HUES6 (cell line): ENCODE measurements at regions not wholly inside any gene's neighbourhood (a gene's known extent, or its start where the extent isn't known, plus 50 kb on each side); places are given as distances from the start of the nearest gene placed in this dataset.

Experiments
- H3K27ac ChIP-seq: 2 replicates; pipeline ENCODE4 v1.7.0; 2013; ENCODE audit warnings: low read depth, mild to moderate bottlenecking, low read length, inconsistent platforms
- H3K27me3 ChIP-seq: 2 replicates; pipeline ENCODE4 v1.6.1; 2013; ENCODE audit warnings: low read length; ENCODE audit not compliant: control insufficient read depth, insufficient read depth
- H3K36me3 ChIP-seq: 2 replicates; pipeline ENCODE4 v1.6.1; 2013; ENCODE audit warnings: low read length; ENCODE audit not compliant: control insufficient read depth, insufficient read depth
- H3K4me1 ChIP-seq: 2 replicates; pipeline ENCODE4 v1.6.1; 2013; ENCODE audit warnings: low read length; ENCODE audit not compliant: control insufficient read depth, insufficient read depth
- H3K4me3 ChIP-seq: 2 replicates; pipeline ENCODE4 v1.5.1; 2013; ENCODE audit warnings: low read depth, low read length
- H3K9ac ChIP-seq: one replicate; pipeline ENCODE4 v1.6.1; 2013; ENCODE audit warnings: mild to moderate bottlenecking, low read length
- H3K9me3 ChIP-seq: 2 replicates; pipeline ENCODE4 v1.6.1; 2013; ENCODE audit warnings: low read depth, low read length; ENCODE audit not compliant: control insufficient read depth, insufficient read depth

- H3K9me3 ChIP-seq, result no peaks in the 10 kb centered on the region
- no peaks in the 10 kb centered on the region for H3K27me3 ChIP-seq
- H3K36me3 ChIP-seq, result no peaks in the 10 kb centered on the region
- peaks cover 3% of the 10 kb centered on the region; the same call in 1 of the 2 replicates for H3K4me1 ChIP-seq
- H3K4me3 ChIP-seq, result no peak overlapping the region
- H3K27ac ChIP-seq, result no peak overlapping the region
- H3K9ac ChIP-seq, result no peak overlapping the region
Measured at GRCh38 chr5:159782995-159783300, 133.3 kb upstream of the ADRA1B start.

GRCh38 chr5:159783726-159784247, 132.5 kb upstream of the ADRA1B start:
- Histone ChIP-seq H3K9me3 (no peaks in the 10 kb centered on the region), H3K36me3 (no peaks in the 10 kb centered on the region), H3K4me1 (peaks cover 3% of the 10 kb centered on the region; the same call in 1 of the 2 replicates), H3K9ac (no peak overlapping the region), H3K27ac (no peak overlapping the region), H3K27me3 (no peaks in the 10 kb centered on the region), H3K4me3 (no peak overlapping the region)

- Histone ChIP-seq H3K9me3 (no peaks in the 10 kb centered on the region), H3K27me3 (no peaks in the 10 kb centered on the region), H3K27ac (no peak overlapping the region), H3K4me3 (no peak overlapping the region), H3K9ac (no peak overlapping the region), H3K4me1 (peaks cover 3% of the 10 kb centered on the region; the same call in 1 of the 2 replicates), H3K36me3 (no peaks in the 10 kb centered on the region)
Measured at GRCh38 chr5:159784993-159785392, 131.3 kb upstream of the ADRA1B start.

- no peaks in the 10 kb centered on the region for H3K27me3 ChIP-seq
- H3K27ac ChIP-seq, result no peak overlapping the region
- no peak overlapping the region for H3K9ac ChIP-seq
- no peaks in the 10 kb centered on the region for H3K9me3 ChIP-seq
- H3K4me3 ChIP-seq, result no peak overlapping the region
- peaks cover 3% of the 10 kb centered on the region; the same call in 1 of the 2 replicates for H3K4me1 ChIP-seq
- H3K36me3 ChIP-seq, result no peaks in the 10 kb centered on the region
Measured at GRCh38 chr5:159785656-159786055, 130.6 kb upstream of the ADRA1B start.

GRCh38 chr5:159786201-159786600, 130.1 kb upstream of the ADRA1B start:
- Histone ChIP-seq H3K9ac (no peak overlapping the region), H3K4me3 (no peak overlapping the region), H3K27ac (no peak overlapping the region), H3K4me1 (peaks cover 3% of the 10 kb centered on the region; the same call in 1 of the 2 replicates), H3K9me3 (no peaks in the 10 kb centered on the region), H3K27me3 (no peaks in the 10 kb centered on the region), H3K36me3 (no peaks in the 10 kb centered on the region)

GRCh38 chr5:159786901-159787691, 129.2 kb upstream of the ADRA1B start:
- no peak overlapping the region for H3K27ac ChIP-seq
- no peaks in the 10 kb centered on the region for H3K36me3 ChIP-seq
- H3K27me3 ChIP-seq, result no peaks in the 10 kb centered on the region
- no peak overlapping the region for H3K4me3 ChIP-seq
- no peak overlapping the region for H3K9ac ChIP-seq
- H3K9me3 ChIP-seq, result no peaks in the 10 kb centered on the region
- peaks cover 3% of the 10 kb centered on the region; the same call in 1 of the 2 replicates for H3K4me1 ChIP-seq

- H3K9me3 ChIP-seq, result no peaks in the 10 kb centered on the region
- H3K36me3 ChIP-seq, result no peaks in the 10 kb centered on the region
- no peak overlapping the region for H3K27ac ChIP-seq
- no peaks in the 10 kb centered on the region for H3K27me3 ChIP-seq
- H3K9ac ChIP-seq, result no peak overlapping the region
- no peak overlapping the region for H3K4me3 ChIP-seq
- H3K4me1 ChIP-seq, result peaks cover 3% of the 10 kb centered on the region; the same call in 1 of the 2 replicates
Measured at GRCh38 chr5:159787837-159788236, 128.4 kb upstream of the ADRA1B start.

- H3K27ac ChIP-seq, result no peak overlapping the region
- no peaks in the 10 kb centered on the region for H3K27me3 ChIP-seq
- H3K9ac ChIP-seq, result no peak overlapping the region
- H3K9me3 ChIP-seq, result no peaks in the 10 kb centered on the region
- peaks cover 3% of the 10 kb centered on the region; the same call in 1 of the 2 replicates for H3K4me1 ChIP-seq
- no peak overlapping the region for H3K4me3 ChIP-seq
- no peaks in the 10 kb centered on the region for H3K36me3 ChIP-seq
Measured at GRCh38 chr5:159788835-159789331, 127.4 kb upstream of the ADRA1B start.

GRCh38 chr5:159792180-159792579, 124.1 kb upstream of the ADRA1B start:
- H3K27ac ChIP-seq, result no peak overlapping the region
- no peaks in the 10 kb centered on the region for H3K9me3 ChIP-seq
- no peak overlapping the region for H3K9ac ChIP-seq
- H3K4me1 ChIP-seq, result no peaks in the 10 kb centered on the region
- H3K36me3 ChIP-seq, result no peaks in the 10 kb centered on the region
- no peaks in the 10 kb centered on the region for H3K27me3 ChIP-seq
- no peak overlapping the region for H3K4me3 ChIP-seq

- Histone ChIP-seq H3K27ac (no peak overlapping the region), H3K36me3 (no peaks in the 10 kb centered on the region), H3K4me1 (no peaks in the 10 kb centered on the region), H3K4me3 (no peak overlapping the region), H3K9me3 (no peaks in the 10 kb centered on the region), H3K9ac (no peak overlapping the region), H3K27me3 (no peaks in the 10 kb centered on the region)
Measured at GRCh38 chr5:159797261-159797970, 118.9 kb upstream of the ADRA1B start.

- Histone ChIP-seq H3K27me3 (no peaks in the 10 kb centered on the region), H3K4me3 (no peak overlapping the region), H3K27ac (no peak overlapping the region), H3K9me3 (no peaks in the 10 kb centered on the region), H3K9ac (no peak overlapping the region), H3K36me3 (no peaks in the 10 kb centered on the region), H3K4me1 (no peaks in the 10 kb centered on the region)
Measured at GRCh38 chr5:159799701-159800100, 116.6 kb upstream of the ADRA1B start.
